ENCODE measurements at regions not wholly inside any gene's neighbourhood (a gene's known extent, or its start where the extent isn't known, plus 50 kb on each side); places are given as distances from the start of the nearest gene placed in this dataset.

DNA sequence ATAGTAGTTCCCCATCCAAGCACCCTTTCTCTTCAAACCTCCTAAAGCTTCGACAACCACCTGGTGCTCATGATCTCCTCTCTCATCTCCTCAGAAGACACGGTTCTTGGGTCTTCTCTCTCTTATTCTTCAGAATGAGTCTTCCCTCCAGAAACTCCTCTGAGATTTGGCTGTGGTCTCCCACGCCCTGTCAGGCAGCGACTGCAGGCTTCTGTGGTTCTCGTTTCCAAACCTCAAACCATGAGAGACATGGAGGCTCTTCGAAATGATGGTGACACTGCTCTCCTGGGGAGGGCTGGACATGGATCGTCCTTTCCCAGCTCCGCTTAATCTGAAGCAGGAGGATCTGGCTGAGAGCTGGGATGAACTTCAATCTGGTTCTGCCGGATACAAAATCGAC, 78.6 kb upstream of the PITRM1 start:
- DNase-seq = no peak

GRCh38 chr10:3249307-3249889, 76.8 kb upstream of the PITRM1 start:
- no peak for DNase-seq

DNA sequence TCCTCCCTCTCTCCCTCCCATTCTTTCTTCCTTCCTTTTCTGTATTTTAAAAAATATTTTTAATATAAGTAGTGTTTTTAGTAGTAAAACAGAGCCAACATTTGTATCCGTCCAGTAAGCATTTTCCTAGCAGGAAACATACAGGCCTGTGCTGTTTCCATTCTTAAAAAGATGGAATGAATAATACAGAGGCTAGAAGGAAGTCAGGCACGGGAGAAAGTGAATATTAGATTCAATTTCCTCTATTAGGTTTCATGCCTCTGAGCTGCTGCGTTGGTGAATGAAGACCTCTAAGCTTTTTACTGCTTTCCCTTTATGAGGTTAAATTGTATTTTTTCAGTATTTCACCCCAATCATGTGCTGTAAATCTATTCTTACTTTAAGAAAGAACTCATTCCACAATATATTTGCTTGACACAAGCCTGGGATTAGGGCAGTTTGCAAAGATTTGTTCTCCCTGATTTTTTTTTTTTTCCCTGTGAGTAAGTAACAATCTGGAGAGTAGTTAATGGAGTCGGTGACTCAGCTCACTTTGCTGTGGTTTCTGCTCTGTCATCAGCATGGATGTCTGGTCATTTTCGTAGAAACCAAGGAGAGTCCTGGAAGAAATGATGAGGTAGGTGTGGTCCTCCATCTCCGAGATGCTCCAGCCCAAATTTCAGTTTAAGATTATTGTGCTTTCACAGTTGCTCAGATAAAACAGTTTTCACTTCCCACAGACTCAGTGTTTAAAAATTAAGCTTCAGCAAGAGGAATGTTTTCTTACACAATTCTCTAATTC, 76.1 kb upstream of the PITRM1 start:
- DNase-seq = no peak

GRCh38 chr10:3245395-3245794, 72.8 kb upstream of the PITRM1 start:
- no peak for DNase-seq

GRCh38 chr10:3241967-3242650, 69.5 kb upstream of the PITRM1 start:
- no peak for DNase-seq

DNA sequence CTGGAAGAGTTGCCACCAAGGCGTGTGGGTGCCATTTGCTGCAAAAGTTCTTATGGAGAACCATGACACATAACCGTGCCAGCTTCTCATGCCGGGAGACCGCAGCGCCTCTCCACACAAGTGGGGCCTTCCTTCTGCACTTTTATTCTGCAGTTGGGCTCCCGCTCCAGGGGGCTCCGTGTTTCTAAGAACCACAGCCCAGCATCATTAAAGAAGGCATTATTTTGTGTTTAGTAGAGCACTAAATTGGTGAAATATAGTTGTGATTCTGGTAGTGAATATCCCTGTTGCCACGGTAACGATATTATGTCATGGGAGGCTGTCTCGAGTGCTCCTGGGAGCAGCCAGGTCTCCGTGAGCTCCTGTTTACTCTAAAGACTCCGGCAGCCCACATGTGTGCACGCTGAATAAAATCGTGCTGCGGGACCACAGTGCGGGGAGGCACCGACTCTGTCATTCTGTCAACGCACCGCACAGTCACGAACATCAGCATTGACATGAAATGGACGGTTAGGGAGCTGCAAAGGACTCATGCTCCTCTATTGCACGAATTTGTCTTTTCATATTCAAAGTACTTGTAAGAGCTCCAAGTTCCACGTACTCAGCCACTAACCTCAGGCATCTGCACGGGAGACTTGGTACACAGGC, 68.8 kb upstream of the PITRM1 start:
- DNase-seq = no peak

GRCh38 chr10:3239920-3240894, 67.6 kb upstream of the PITRM1 start:
- DNase-seq = no peak

GRCh38 chr10:3239066-3239919, 66.7 kb upstream of the PITRM1 start:
- DNase-seq = peak; percentile 62

GRCh38 chr10:3238115-3238871, 65.7 kb upstream of the PITRM1 start:
- no peak for DNase-seq

GRCh38 chr10:3237530-3237929, 64.9 kb upstream of the PITRM1 start:
- DNase-seq = no peak

- no peak for DNase-seq
Measured at GRCh38 chr10:3236644-3237404, 64.2 kb upstream of the PITRM1 start.

DNA sequence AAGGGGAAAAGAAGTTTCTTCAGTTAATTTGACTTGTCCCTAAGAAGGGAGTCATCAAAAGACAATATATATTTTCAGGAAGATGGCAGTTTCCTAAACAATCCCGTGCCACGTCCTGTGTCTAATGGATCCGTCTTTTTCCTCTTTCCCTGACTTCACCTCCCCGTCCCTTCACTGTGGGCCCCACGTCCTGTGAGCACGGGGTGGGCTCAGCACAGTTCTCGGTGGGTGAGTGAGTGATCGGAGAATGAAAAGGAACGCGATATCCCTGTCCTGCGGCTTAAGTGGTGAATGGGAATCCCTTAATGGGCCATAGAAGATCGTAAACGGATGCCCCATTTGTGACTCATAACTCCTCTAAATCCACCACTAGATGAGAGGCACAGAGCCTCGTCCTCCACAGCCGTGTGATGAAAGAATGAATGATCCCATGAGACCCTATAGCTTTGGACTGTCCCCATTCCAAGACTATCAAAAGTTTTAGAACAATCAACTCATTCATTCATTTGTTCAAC, 63.5 kb upstream of the PITRM1 start:
- no peak for DNase-seq

- DNase-seq = no peak
Measured at GRCh38 chr10:3235395-3235794, 62.8 kb upstream of the PITRM1 start.

DNA sequence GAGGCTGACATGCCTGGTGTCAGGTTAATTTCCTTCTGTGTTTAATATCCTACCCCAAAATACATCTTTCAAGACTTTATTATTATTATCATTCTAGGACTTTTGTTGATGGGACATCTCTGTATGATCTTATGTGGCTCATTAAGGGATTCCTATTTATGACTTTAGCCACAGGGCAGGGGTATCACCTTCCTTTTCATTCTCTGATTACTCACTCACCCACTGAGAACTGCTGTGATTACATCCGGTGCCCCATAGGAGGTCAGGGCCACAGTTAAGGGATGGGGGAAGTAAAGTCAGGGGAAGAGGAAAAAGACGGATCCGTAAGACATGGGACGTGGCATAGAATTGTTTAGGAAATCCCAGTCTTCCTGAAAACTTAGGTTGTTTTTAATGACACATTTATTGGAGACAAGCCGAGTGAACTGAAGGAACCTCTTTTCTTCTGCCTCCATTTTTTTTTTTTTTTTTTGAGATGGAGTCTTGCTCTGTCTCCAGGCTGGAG, 61.0 kb upstream of the PITRM1 start:
- DNase-seq = no peak

- no peak for DNase-seq
Measured at GRCh38 chr10:3231951-3232730, 59.6 kb upstream of the PITRM1 start.

- DNase-seq = no peak
Measured at GRCh38 chr10:3229815-3230214, 57.2 kb upstream of the PITRM1 start.

- DNase-seq = no peak
Measured at GRCh38 chr10:3228629-3228945, 56.0 kb upstream of the PITRM1 start.

DNA sequence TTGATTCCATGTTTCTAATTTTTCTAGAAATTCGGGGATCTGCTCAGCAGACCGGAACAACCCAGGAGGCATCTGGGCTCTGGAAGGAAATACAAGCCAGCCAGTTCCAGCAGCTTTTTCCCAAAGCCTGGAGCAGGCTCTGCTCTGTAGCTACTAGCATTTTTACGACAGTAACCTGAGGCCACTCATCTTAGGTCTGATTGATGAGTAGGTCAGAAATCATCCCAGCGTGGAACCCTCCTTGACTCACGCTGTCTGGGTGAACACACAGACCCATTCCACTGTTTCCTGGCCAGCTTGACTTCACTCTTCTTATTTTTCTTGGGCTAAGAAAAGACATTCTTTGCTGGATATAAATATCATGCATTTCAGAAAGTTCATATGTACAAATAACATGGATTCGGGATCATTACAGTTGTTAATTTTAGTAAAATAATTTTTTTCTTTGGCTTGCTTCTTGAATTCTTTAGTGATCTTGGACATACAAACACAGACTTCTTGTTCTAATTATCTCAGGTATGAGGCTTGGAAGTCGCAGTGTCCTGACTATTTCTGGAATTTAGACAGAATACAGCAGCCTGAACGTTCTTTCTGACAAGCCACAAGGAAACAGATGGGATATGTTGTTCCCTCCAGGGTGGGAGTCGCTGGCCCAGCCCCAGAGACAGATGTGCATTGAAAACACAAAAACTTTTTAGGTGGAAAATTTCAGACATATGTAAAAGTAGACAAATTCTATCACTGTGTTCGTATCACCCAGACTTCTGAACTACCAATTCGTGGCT, 54.6 kb upstream of the PITRM1 start:
- DNase-seq = no peak

Measured in RPMI8226 (cell line).